Parathyroid adenoma (tissue), 2 donors: ENCODE measurements at regions not wholly inside any gene's neighbourhood (a gene's known extent, or its start where the extent isn't known, plus 50 kb on each side); places are given as distances from the start of the nearest gene placed in this dataset.

ENCODE experiments used
- H2AFZ ChIP-seq: fragments of 300-600 bp; sonication (generic); one replicate; pipeline ENCODE4 v1.7.0; 2017; ENCODE audit warnings: antibody characterized with exemption, mild to moderate bottlenecking
- H3K27ac ChIP-seq: fragments of 300-600 bp; sonication (generic); one replicate; pipeline ENCODE4 v1.7.0; 2017
- H3K27me3 ChIP-seq: fragments of 300-600 bp; sonication (generic); one replicate; pipeline ENCODE4 v1.7.0; 2017; ENCODE audit warnings: low read length; ENCODE audit not compliant: control insufficient read depth, insufficient read depth
- H3K36me3 ChIP-seq: fragments of 300-600 bp; sonication (generic); one replicate; pipeline ENCODE4 v1.7.0; 2017; ENCODE audit warnings: low read length; ENCODE audit not compliant: control insufficient read depth, insufficient read depth
- H3K4me1 ChIP-seq: fragments of 300-600 bp; sonication (generic); one replicate; pipeline ENCODE4 v1.7.0; 2017; ENCODE audit warnings: control low read depth
- H3K4me2 ChIP-seq: fragments of 300-600 bp; sonication (generic); one replicate; pipeline ENCODE4 v1.7.0; 2017; ENCODE audit warnings: low read length
- H3K4me3 ChIP-seq: fragments of 300-600 bp; sonication (generic); one replicate; pipeline ENCODE4 v1.7.0; 2017; ENCODE audit warnings: low read depth, low read length
- H3K79me2 ChIP-seq: fragments of 300-600 bp; sonication (generic); one replicate; pipeline ENCODE4 v1.7.0; 2017; ENCODE audit warnings: control low read depth
- H3K9ac ChIP-seq: fragments of 300-600 bp; sonication (generic); one replicate; pipeline ENCODE4 v1.7.0; 2017; ENCODE audit warnings: mild to moderate bottlenecking
- H3K9me3 ChIP-seq: fragments of 300-600 bp; sonication (generic); one replicate; pipeline ENCODE4 v1.7.0; 2017; ENCODE audit warnings: low read length; ENCODE audit not compliant: control insufficient read depth
- CTCF ChIP-seq: fragments of 300-600 bp; sonication (generic); IDR thresholded peaks from one replicate; pipeline ENCODE4 v1.7.0; 2017; ENCODE audit warnings: antibody characterized with exemption, mild to moderate bottlenecking
- donor health status: primary hyperparathyroidism.

GRCh38 chrX:125826080-125826479 is 340.0 kb downstream of the DCAF12L2 start:
- H3K4me3 ChIP-seq, result no peak overlapping the region
- TF ChIP-seq CTCF, result peak; percentile 22
- no peaks in the 10 kb centered on the region for H3K79me2 ChIP-seq
- H2AFZ ChIP-seq, result no peak overlapping the region
- no peaks in the 10 kb centered on the region for H3K27me3 ChIP-seq
- no peaks in the 10 kb centered on the region for H3K36me3 ChIP-seq
- H3K27ac ChIP-seq, result no peak overlapping the region
- no peak overlapping the region for H3K4me2 ChIP-seq
- H3K9ac ChIP-seq, result no peak overlapping the region
- H3K9me3 ChIP-seq, result no peaks in the 10 kb centered on the region
- H3K4me1 ChIP-seq, result peaks cover 4% of the 10 kb centered on the region

DNA sequence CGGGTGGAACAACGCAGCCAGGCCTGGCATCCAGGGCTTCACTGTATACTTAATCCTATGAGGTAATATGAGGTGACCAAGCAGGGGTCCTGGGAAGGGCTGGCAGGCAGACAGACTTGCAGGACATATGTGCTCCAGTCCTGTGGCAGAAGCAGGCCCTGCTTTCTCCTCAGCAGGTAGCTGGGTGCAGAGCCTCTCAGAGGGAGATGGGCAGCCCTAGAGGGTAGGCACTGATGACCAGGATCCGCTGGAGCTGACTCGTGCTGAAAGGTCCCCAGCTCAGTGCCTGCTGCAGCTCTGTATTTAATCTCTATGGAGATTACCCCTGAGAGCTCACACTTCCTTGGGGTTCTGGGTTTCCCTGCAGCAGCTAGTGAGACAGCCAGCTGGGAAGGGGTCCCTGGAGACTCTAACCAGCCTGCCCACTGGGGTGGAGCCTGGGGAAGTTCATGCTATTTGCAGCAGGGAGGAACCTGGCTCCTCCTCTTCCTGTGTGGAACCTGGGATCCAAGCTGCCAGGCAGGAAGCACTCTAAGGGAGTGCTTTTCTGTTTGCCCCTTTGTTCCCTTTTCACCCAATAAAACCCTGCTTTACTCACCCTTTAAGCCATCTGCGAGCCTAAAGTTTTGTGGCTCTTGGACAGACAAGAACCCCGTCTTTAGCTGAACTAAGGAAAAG is 339.2 kb downstream of the DCAF12L2 start:
- H3K9me3 ChIP-seq, result no peaks in the 10 kb centered on the region

GRCh38 chrX:125846271-125846670 is 319.8 kb downstream of the DCAF12L2 start:
- Histone ChIP-seq H3K9me3 (no peaks in the 10 kb centered on the region), H3K27me3 (no peaks in the 10 kb centered on the region), H3K27ac (no peak overlapping the region), H2AFZ (no peak overlapping the region), H3K4me2 (no peak overlapping the region), H3K79me2 (no peaks in the 10 kb centered on the region), H3K4me1 (no peaks in the 10 kb centered on the region), H3K9ac (no peak overlapping the region), H3K4me3 (no peak overlapping the region), H3K36me3 (no peaks in the 10 kb centered on the region)
- TF ChIP-seq CTCF, result no peak

More for the DNA sequence above, 339.2 kb downstream of the DCAF12L2 start:
- no peaks in the 10 kb centered on the region for H3K27me3 ChIP-seq
- peaks cover 4% of the 10 kb centered on the region for H3K4me1 ChIP-seq
- H3K27ac ChIP-seq, result no peak overlapping the region
- no peak overlapping the region for H3K9ac ChIP-seq
- H2AFZ ChIP-seq, result no peak overlapping the region
- no peaks in the 10 kb centered on the region for H3K79me2 ChIP-seq
- H3K4me3 ChIP-seq, result no peak overlapping the region
- no peak for TF ChIP-seq CTCF
- no peak overlapping the region for H3K4me2 ChIP-seq
- no peaks in the 10 kb centered on the region for H3K36me3 ChIP-seq

DNA sequence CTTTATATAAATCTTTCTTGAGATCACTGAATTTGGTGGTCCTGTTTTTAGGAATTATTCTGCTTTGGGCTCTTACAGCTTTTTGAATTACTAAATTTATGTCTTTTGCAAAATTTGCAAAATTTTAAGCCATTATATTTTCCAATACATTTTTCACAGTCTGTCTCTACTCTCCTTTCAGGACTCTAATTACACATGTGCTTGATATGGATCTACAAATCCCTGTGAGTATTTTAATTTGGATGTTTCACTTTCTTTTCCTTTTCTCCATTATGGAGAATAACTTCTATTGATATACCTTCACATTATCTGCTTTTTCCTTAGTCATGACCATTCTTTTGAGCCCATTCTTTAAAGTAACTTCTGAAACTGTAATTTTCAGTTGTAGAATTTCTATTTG is 315.4 kb downstream of the DCAF12L2 start:
- Histone ChIP-seq H3K4me1 (no peaks in the 10 kb centered on the region), H3K27ac (no peak overlapping the region), H3K27me3 (no peaks in the 10 kb centered on the region), H3K9me3 (no peaks in the 10 kb centered on the region), H3K4me3 (no peak overlapping the region), H3K36me3 (no peaks in the 10 kb centered on the region), H3K4me2 (no peak overlapping the region), H2AFZ (no peak overlapping the region), H3K79me2 (no peaks in the 10 kb centered on the region), H3K9ac (no peak overlapping the region)
- TF ChIP-seq CTCF, result no peak

DNA sequence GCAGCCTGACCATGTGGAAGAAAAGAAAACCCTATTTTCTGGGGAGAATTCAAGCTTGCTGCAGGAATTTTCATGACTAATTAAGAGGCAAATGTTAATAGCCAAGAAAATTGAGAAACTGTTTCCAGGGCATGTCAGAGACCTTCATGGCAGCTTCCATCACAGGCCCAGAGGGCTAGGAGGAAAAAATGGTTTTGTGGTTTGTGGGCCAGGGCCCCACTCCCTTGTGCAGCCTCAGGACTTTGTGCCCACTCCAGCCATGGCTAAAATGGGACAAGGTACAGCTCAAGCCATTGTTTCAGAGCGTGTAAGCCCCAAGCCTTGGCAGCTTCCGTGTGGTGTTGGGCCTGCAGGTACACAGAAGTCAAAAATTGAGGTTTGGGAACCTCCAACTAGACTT is 282.9 kb downstream of the DCAF12L2 start:
- H3K27me3 ChIP-seq, result no peaks in the 10 kb centered on the region
- H3K79me2 ChIP-seq, result no peaks in the 10 kb centered on the region
- H3K4me2 ChIP-seq, result no peak overlapping the region
- no peak overlapping the region for H2AFZ ChIP-seq
- H3K9me3 ChIP-seq, result no peaks in the 10 kb centered on the region
- H3K9ac ChIP-seq, result no peak overlapping the region
- no peak for TF ChIP-seq CTCF
- no peaks in the 10 kb centered on the region for H3K4me1 ChIP-seq
- no peak overlapping the region for H3K27ac ChIP-seq
- no peaks in the 10 kb centered on the region for H3K36me3 ChIP-seq
- no peak overlapping the region for H3K4me3 ChIP-seq
